CD14-positive monocyte (primary cell): ENCODE measurements at regions not wholly inside any gene's neighbourhood (a gene's known extent, or its start where the extent isn't known, plus 50 kb on each side); places are given as distances from the start of the nearest gene placed in this dataset.

Experiments
- DNase-seq, 3 donors: peaks; one replicate each; pipeline ENCODE4 v3.0.0-alpha.2; 2011 to 2022
- H2AFZ ChIP-seq: 2 replicates; pipeline ENCODE4 v1.6.0; 2012; ENCODE audit warnings: mild to moderate bottlenecking, low read depth, low read length, inconsistent platforms; ENCODE audit not compliant: insufficient read depth, poor library complexity, severe bottlenecking
- H3K27ac ChIP-seq, 2 donors: 1 replicate in 1 of 2; 2 replicates in 1 of 2; pipeline ENCODE4 v1.5.1; 2012 to 2013; ENCODE audit warnings: low read length in 2 of 2, control low read depth in 1 of 2, inconsistent platforms in 1 of 2, low read depth in 1 of 2, mild to moderate bottlenecking in 1 of 2
- H3K27me3 ChIP-seq, 2 donors: one replicate each; pipeline versions ENCODE4 v1.6.0 to v1.6.1; 2011 to 2013; ENCODE audit warnings: low read length in 2 of 2; ENCODE audit not compliant: control insufficient read depth in 2 of 2, insufficient read depth in 2 of 2
- H3K36me3 ChIP-seq, 2 donors: replicated peaks in 1 of 2; 1 replicate in 1 of 2; 2 replicates in 1 of 2; pipeline versions ENCODE4 v1.5.1 to v1.6.1; 2012 to 2013; ENCODE audit warnings: low read length in 2 of 2, control low read depth in 1 of 2, inconsistent platforms in 1 of 2, mild to moderate bottlenecking in 1 of 2; ENCODE audit not compliant: insufficient read depth in 2 of 2, control insufficient read depth in 1 of 2
- H3K4me1 ChIP-seq, 2 donors: 1 replicate in 1 of 2; 2 replicates in 1 of 2; pipeline versions ENCODE4 v1.5.1 to v1.6.1; 2012 to 2013; ENCODE audit warnings: low read length in 2 of 2, control low read depth in 1 of 2, inconsistent platforms in 1 of 2, mild to moderate bottlenecking in 1 of 2, moderate library complexity in 1 of 2; ENCODE audit not compliant: insufficient read depth in 2 of 2, control insufficient read depth in 1 of 2
- H3K4me2 ChIP-seq: replicated peaks from 2 replicates; pipeline ENCODE3; 2012; ENCODE audit warnings: low read length, moderate library complexity, mild to moderate bottlenecking; ENCODE audit not compliant: poor library complexity, severe bottlenecking; ENCODE audit errors: extremely low read depth
- H3K4me3 ChIP-seq, 3 experiments: fragments of 200-600 bp in 1 of 3; sonication (generic) in 1 of 3; replicated peaks in 1 of 3; 1 replicate in 2 of 3; 2 replicates in 1 of 3; pipeline ENCODE4 v1.5.1; 2011 to 2013; ENCODE audit warnings: low read length in 3 of 3, mild to moderate bottlenecking in 3 of 3, control low read depth in 2 of 3, low read depth in 2 of 3, inconsistent platforms in 1 of 3, moderate library complexity in 1 of 3
- H3K79me2 ChIP-seq: 2 replicates; pipeline ENCODE4 v1.6.0; 2012; ENCODE audit warnings: mild to moderate bottlenecking, control low read depth, inconsistent platforms, low read length, moderate library complexity; ENCODE audit not compliant: insufficient read depth
- H3K9ac ChIP-seq: 2 replicates; pipeline ENCODE4 v1.6.0; 2017; ENCODE audit warnings: low read length, mild to moderate bottlenecking; ENCODE audit not compliant: insufficient read depth, poor library complexity, severe bottlenecking
- H3K9me3 ChIP-seq, 2 donors: replicated peaks in 1 of 2; 1 replicate in 1 of 2; 2 replicates in 1 of 2; pipeline versions ENCODE4 v1.5.1 to v1.6.1; 2012 to 2013; ENCODE audit warnings: low read length in 2 of 2, control low read depth in 1 of 2; ENCODE audit not compliant: control insufficient read depth in 1 of 2, insufficient read depth in 1 of 2
- H4K20me1 ChIP-seq: 2 replicates; pipeline ENCODE4 v1.6.0; 2012; ENCODE audit warnings: mild to moderate bottlenecking, low read length, control low read depth, moderate library complexity; ENCODE audit not compliant: insufficient read depth
- H3K27ac Mint-ChIP-seq, 7 donors: one replicate each; pipeline ENCODE4 v1.8.0; 2020; ENCODE audit warnings: mild to moderate bottlenecking in 7 of 7, mixed read lengths in 7 of 7, moderate library complexity in 6 of 7, inconsistent platforms in 2 of 7
- H3K27me3 Mint-ChIP-seq, 3 donors: one replicate each; pipeline ENCODE4 v1.8.0; 2021 to 2022; ENCODE audit warnings: low read depth in 3 of 3, mild to moderate bottlenecking in 3 of 3, mixed read lengths in 3 of 3, moderate library complexity in 3 of 3, inconsistent platforms in 1 of 3
- H3K36me3 Mint-ChIP-seq, 2 donors: one replicate each; pipeline ENCODE4 v1.8.0; 2020; ENCODE audit warnings: mixed read lengths in 2 of 2, inconsistent platforms in 1 of 2, mild to moderate bottlenecking in 1 of 2
- H3K4me1 Mint-ChIP-seq: one replicate; pipeline ENCODE4 v1.8.0; 2020; ENCODE audit warnings: mild to moderate bottlenecking, mixed read lengths
- H3K4me3 Mint-ChIP-seq, 2 donors: one replicate each; pipeline ENCODE4 v1.8.0; 2020; ENCODE audit warnings: mild to moderate bottlenecking in 2 of 2, mixed read lengths in 2 of 2, moderate library complexity in 1 of 2
- H3K9me3 Mint-ChIP-seq, 7 donors: one replicate each; pipeline ENCODE4 v1.8.0; 2020 to 2022; ENCODE audit warnings: mixed read lengths in 7 of 7, mild to moderate bottlenecking in 6 of 7, moderate library complexity in 6 of 7, inconsistent platforms in 2 of 7
- CTCF ChIP-seq: fragments of 200-600 bp; IDR thresholded peaks from one replicate; pipeline ENCODE4 v1.8.0; 2022; ENCODE audit warnings: antibody characterized with exemption, mild to moderate bottlenecking
- whole genome bisulfite sequencing: methylation state at CpG from one replicate; pipeline ENCODE4 v1.1.5; 2013; ENCODE audit warnings: missing lambda C conversion rate; ENCODE audit not compliant: insufficient coverage; 5-methylcytosine and 5-hydroxymethylcytosine counted together
- intact Hi-C, 2 donors: fragments of 100-400 bp; cut with micrococcal nuclease; formaldehyde crosslinking; loops; one replicate each; pipeline versions ENCODE4 v1.15.0 to v1.15.1; 2023

- no peak overlapping the region for H2AFZ ChIP-seq
- H3K4me1 Mint-ChIP-seq, result peaks cover 60% of the 10 kb centered on the region
- H3K27me3 Mint-ChIP-seq, result peaks cover 4 to 14% (median 7%) of the 10 kb centered on the region in 3 donors
- intact Hi-C loops, result no loop called here
- H3K4me2 ChIP-seq, result no peak overlapping the region
- H4K20me1 ChIP-seq, result no peaks in the 10 kb centered on the region
- peak overlapping the region in 1 of 7 donors; percentile 19 for H3K27ac Mint-ChIP-seq
- H3K9ac ChIP-seq, result no peak overlapping the region
- no peaks in the 10 kb centered on the region for H3K36me3 ChIP-seq
- TF ChIP-seq CTCF, result no peak
- no peaks in the 10 kb centered on the region for H3K9me3 ChIP-seq
- no peaks in the 10 kb centered on the region for H3K79me2 ChIP-seq
- H3K9me3 Mint-ChIP-seq, result peaks cover 0 to 3% (median 0%) of the 10 kb centered on the region in 7 donors
- DNase-seq, result no peak
- H3K4me3 ChIP-seq, result no peak overlapping the region
- H3K27me3 ChIP-seq, result no peaks in the 10 kb centered on the region
- H3K4me1 ChIP-seq, result peaks cover 36 to 48% of the 10 kb centered on the region in 2 donors
- H3K36me3 Mint-ChIP-seq, result no peaks in the 10 kb centered on the region
- H3K4me3 Mint-ChIP-seq, result peak overlapping the region in 1 of 2 donors; percentile 43
- 92% methylated on average over 4 of the region's 5 CpGs for WGBS
- H3K27ac ChIP-seq, result no peak overlapping the region
Observed at GRCh38 chr14:98950353-98950895, 321.6 kb downstream of the BCL11B start.

GRCh38 chr14:98951031-98951430 lies 321.0 kb downstream of the BCL11B start:
- H3K27ac Mint-ChIP-seq, result peak overlapping the region in 1 of 7 donors; percentile 28

More at GRCh38 chr14:98951031-98951430, 321.0 kb downstream of the BCL11B start:
- Mint-ChIP-seq H3K9me3 (peaks cover 0 to 5% (median 0%) of the 10 kb centered on the region in 7 donors), H3K4me3 (no peak overlapping the region), H3K36me3 (peaks cover 0 to 1% of the 10 kb centered on the region in 2 donors), H3K4me1 (peaks cover 60% of the 10 kb centered on the region), H3K27me3 (peaks cover 4 to 14% (median 7%) of the 10 kb centered on the region in 3 donors)
- TF ChIP-seq CTCF, result no peak
- H3K27me3 ChIP-seq, result no peaks in the 10 kb centered on the region
- DNase-seq, result no peak
- 72% methylated on average over 3 of the region's 3 CpGs for WGBS
- H3K36me3 ChIP-seq, result no peaks in the 10 kb centered on the region
- H2AFZ ChIP-seq, result no peak overlapping the region
- no peak overlapping the region for H3K4me3 ChIP-seq
- peaks cover 42 to 48% of the 10 kb centered on the region in 2 donors for H3K4me1 ChIP-seq
- no peaks in the 10 kb centered on the region for H3K79me2 ChIP-seq
- H4K20me1 ChIP-seq, result no peaks in the 10 kb centered on the region
- intact Hi-C loops, result no loop called here
- no peak overlapping the region for H3K9ac ChIP-seq
- no peak overlapping the region for H3K27ac ChIP-seq
- no peak overlapping the region for H3K4me2 ChIP-seq
- no peaks in the 10 kb centered on the region for H3K9me3 ChIP-seq
